Lower leg skin (tissue), 4 donors: ENCODE measurements at regions not wholly inside any gene's neighbourhood (a gene's known extent, or its start where the extent isn't known, plus 50 kb on each side); places are given as distances from the start of the nearest gene placed in this dataset.
"Not testable (repeated sequence)": the region's sequence is repeated elsewhere in the genome, so short reads cannot be mapped to it uniquely, and the experiment has no call there.

Source experiments
- DNase-seq, 2 donors: peaks; one replicate each; pipeline ENCODE4 v3.0.0-alpha.2; 2019; ENCODE audit warnings: low spot score in 2 of 2
- H3K4me3 ChIP-seq: fragments of 200-600 bp; sonication (generic); 2 replicates; pipeline ENCODE4 v1.5.1; 2017; ENCODE audit warnings: mild to moderate bottlenecking, low read depth; ENCODE audit not compliant: poor library complexity, severe bottlenecking
- CTCF ChIP-seq, 3 donors: fragments of 450-650 bp; IDR thresholded peaks; one replicate each; pipeline ENCODE4 v1.5.1; 2016; ENCODE audit warnings: antibody characterized with exemption in 3 of 3, mild to moderate bottlenecking in 3 of 3, moderate library complexity in 2 of 3
- POLR2A ChIP-seq, 2 donors: fragments of 450-650 bp; IDR thresholded peaks; one replicate each; pipeline ENCODE4 v1.6.1; 2016 to 2017; ENCODE audit warnings: antibody characterized with exemption in 2 of 2, mild to moderate bottlenecking in 1 of 2, moderate library complexity in 1 of 2
- WGBS, 2 donors: methylation state at CpG; one replicate each; pipeline ENCODE4 v1.1.5; 2018; 5-methylcytosine and 5-hydroxymethylcytosine counted together
- intact Hi-C: fragments of 100-400 bp; cut with DNase I; formaldehyde crosslinking; loops from one replicate; pipeline ENCODE4 v1.15.0; 2023; ENCODE audit warnings: low total_unique reads

GRCh38 chr16:73399486-73399885, 351.6 kb upstream of the ZFHX3 start:
- no peak for DNase-seq
- no peak for TF ChIP-seq CTCF (IDR thresholded peaks at IDR 0.05)
- no peak for TF ChIP-seq POLR2A (IDR thresholded peaks at IDR 0.05)
- H3K4me3 ChIP-seq, result no peak overlapping the region
- intact Hi-C loops, result no loop called here
- 90 to 95% methylated on average over 5 of the region's 5 CpGs for WGBS, 2 donors

DNA sequence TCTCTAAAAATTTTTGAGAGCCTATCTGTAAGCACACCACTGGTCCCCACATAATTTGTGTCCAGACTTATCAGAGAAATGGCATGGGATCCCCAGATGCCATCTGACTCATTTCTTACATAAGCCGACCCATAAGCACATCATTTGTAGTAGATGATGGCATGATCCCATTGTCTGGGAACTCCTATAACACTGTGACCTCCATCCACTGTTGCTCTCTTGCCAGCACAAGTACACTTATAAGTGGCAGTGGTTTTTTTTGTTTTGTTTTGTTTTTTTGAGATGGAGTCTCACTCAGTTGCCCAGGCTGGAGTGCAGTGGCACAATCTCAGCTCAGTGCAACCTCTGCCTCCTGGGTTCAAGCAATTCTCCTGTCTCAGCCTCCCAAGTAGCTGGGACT, 350.7 kb upstream of the ZFHX3 start:
- DNase-seq, H3K4me3 ChIP-seq, intact Hi-C loops: not testable (repeated sequence)
- WGBS, 2 donors, result 90 to 93% methylated on average over 1 of the region's 1 CpG

DNA sequence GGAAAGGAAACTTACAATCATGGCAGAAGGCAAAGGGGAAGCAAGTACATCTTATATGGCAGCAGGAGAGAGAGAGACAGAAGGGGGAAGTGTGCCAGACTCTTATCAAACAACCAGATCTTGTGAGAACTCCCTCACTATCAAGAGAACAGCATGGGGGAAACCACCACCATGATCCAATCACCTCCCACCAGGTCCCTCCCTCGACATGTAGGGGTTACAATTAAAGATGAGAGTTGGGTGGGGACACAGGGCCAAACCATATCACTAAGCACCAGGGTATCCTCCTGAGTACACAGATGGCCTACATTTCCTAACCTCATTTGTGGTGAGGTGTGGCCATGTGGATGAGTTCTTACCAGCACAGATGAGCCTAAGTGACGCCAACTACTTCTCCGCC, 348.6 kb upstream of the ZFHX3 start:
- H3K4me3 ChIP-seq, result no peak overlapping the region
- WGBS, 2 donors, result 74 to 85% methylated on average over 3 of the region's 3 CpGs
- TF ChIP-seq POLR2A (IDR thresholded peaks at IDR 0.05) (no peak), CTCF (IDR thresholded peaks at IDR 0.05) (no peak)
- no peak for DNase-seq
- intact Hi-C loops, result no loop called here

- intact Hi-C loops, result no loop called here
- H3K4me3 ChIP-seq, result no peak overlapping the region
- no peak for TF ChIP-seq CTCF (IDR thresholded peaks at IDR 0.05)
- no peak for TF ChIP-seq POLR2A (IDR thresholded peaks at IDR 0.05)
- WGBS, 2 donors, result 77 to 91% methylated on average over 6 of the region's 6 CpGs
- no peak for DNase-seq
Observed at GRCh38 chr16:73390936-73391335, 343.0 kb upstream of the ZFHX3 start.

- intact Hi-C loops, result no loop called here
- no peak overlapping the region for H3K4me3 ChIP-seq
- WGBS, 2 donors, result 92 to 95% methylated on average over 5 of the region's 5 CpGs
- DNase-seq, result no peak
- TF ChIP-seq POLR2A (IDR thresholded peaks at IDR 0.05) (no peak), CTCF (IDR thresholded peaks at IDR 0.05) (no peak)
Observed at GRCh38 chr16:73390491-73390890, 342.6 kb upstream of the ZFHX3 start.

DNA sequence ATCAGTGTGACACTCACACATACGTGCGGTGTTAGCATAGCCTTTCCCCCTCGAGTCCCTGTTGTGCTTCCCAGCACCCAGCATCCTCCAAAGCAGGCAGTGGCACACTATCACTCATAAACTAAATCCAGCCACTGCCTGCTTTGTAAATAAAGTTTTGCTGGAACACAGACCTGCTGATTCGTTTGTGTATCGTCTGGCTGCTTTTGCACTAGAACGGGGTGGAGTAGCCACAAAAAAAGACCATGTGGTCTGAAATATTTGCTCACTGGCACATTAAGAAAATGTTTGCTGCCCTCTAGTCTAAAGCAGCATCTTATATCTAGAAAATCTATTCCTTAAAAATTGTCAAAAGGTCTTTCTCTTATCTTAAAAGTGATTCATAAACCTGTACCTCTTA, 341.2 kb upstream of the ZFHX3 start:
- TF ChIP-seq CTCF (IDR thresholded peaks at IDR 0.05), result no peak
- no peak for TF ChIP-seq POLR2A (IDR thresholded peaks at IDR 0.05)
- no peak overlapping the region for H3K4me3 ChIP-seq
- DNase-seq, result no peak
- WGBS, 2 donors, result 53 to 61% methylated on average over 6 of the region's 6 CpGs
- intact Hi-C loops, result no loop called here
